ENCODE measurements at regions not wholly inside any gene's neighbourhood (a gene's known extent, or its start where the extent isn't known, plus 50 kb on each side); places are given as distances from the start of the nearest gene placed in this dataset.
A peak's percentile ranks its signal among the peaks of the same experiment; 100 is the strongest.

DNA sequence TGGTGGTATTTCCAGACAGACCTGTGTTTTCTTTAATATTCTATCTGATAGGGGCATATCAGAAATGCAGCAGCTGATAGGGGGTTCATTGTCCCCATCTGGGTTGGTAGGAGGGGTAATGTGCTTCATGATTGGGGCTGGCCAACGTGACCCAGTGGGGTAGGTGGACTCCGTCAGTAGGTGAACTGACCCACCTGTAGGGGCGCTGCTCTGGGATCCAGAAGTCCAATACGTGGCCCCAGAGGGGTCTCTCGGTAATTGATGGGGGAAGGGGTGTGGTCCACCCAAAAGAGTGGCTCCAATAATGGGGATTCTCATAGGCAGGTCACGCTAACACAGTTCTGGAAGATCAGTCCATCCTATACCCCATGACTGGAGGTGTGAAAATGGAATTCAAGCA is 112.0 kb downstream of the PRLHR start:
- Histone ChIP-seq H3K27ac (ENCODE audit: low read depth, low read length) (no peak overlapping the region), H3K4me1 (ENCODE audit: control insufficient read depth, low read length) (no peaks in the 10 kb centered on the region), H3K36me3 (ENCODE audit: control insufficient read depth, low read length) (no peaks in the 10 kb centered on the region), H3K27me3 (ENCODE audit: control insufficient read depth, low read length) (no peaks in the 10 kb centered on the region), H3K79me2 (ENCODE audit: control insufficient read depth, low read length) (no peaks in the 10 kb centered on the region), H3F3A (ENCODE audit: control insufficient read depth, insufficient read depth) (no peaks in the 10 kb centered on the region), H3K9me2 (replicated peaks; ENCODE audit: control insufficient read depth, low read length) (no peaks in the 10 kb centered on the region), H3K4me2 (ENCODE audit: low read length) (no peak overlapping the region), H4K20me1 (ENCODE audit: control insufficient read depth, insufficient read depth, low read depth, low read length) (no peaks in the 10 kb centered on the region), H3K4me3 (ENCODE audit: low read length) (no peak overlapping the region), H3K9me3 (ENCODE audit: control insufficient read depth, insufficient read depth, low read length) (no peaks in the 10 kb centered on the region)
- TF ChIP-seq CTCF (IDR thresholded peaks at IDR 0.05; ENCODE audit: low read depth, low read length, poor library complexity, severe bottlenecking), result peak; percentile 10
- no peak for TF ChIP-seq EZH2phosphoT487 (IDR thresholded peaks at IDR 0.05; ENCODE audit: borderline replicate concordance, low read length)

DNA sequence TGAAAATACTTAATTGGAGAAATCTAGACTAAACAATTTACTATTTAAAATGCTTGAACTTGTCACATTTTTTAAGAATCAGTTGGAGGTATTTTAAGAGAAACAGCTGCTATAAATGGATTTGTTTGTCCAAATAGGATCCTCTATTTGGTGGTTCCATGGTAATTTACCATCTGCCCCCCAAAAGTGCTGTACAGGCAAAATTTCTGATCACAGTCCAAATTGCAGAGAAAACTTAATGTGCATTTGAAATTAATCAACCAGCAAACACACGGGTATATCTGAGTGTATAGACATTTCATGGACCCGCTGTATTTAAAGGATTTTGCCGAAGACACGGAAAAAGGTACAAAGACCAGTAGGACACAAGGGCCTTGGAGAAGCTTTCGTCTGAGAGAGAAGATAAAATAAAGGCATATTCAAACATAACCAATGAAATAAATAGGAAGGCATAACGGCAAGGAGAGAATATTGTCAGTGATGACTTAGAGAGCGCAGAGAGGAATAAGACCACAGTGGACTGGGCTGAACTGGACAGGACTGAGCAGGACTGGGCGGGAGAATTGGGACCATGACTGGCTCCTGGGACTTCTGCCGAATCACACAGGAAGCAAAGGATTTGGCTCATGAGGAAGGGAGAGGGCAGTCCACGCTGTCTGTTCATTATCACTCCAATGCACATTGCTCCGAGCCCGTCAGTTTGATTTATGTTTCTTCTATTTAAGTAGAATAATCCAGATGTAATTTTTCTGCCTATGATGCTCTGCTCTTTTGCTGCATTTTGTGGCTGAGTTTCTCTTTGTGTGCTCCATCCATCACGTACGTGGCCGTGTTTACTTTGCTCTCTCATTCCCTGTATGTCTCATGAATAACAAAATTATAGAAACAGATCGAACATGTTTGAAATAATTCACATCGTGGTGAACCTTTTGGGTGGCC is 112.8 kb downstream of the PRLHR start:
- Histone ChIP-seq H3K36me3 (ENCODE audit: control insufficient read depth, low read length) (no peaks in the 10 kb centered on the region), H3K4me3 (ENCODE audit: low read length) (no peak overlapping the region), H3K4me1 (ENCODE audit: control insufficient read depth, low read length) (no peaks in the 10 kb centered on the region), H3K27me3 (ENCODE audit: control insufficient read depth, low read length) (no peaks in the 10 kb centered on the region), H3K9me3 (ENCODE audit: control insufficient read depth, insufficient read depth, low read length) (no peaks in the 10 kb centered on the region), H4K20me1 (ENCODE audit: control insufficient read depth, insufficient read depth, low read depth, low read length) (no peaks in the 10 kb centered on the region), H3K9me2 (replicated peaks; ENCODE audit: control insufficient read depth, low read length) (no peaks in the 10 kb centered on the region), H3K27ac (ENCODE audit: low read depth, low read length) (no peak overlapping the region), H3K79me2 (ENCODE audit: control insufficient read depth, low read length) (no peaks in the 10 kb centered on the region), H3F3A (ENCODE audit: control insufficient read depth, insufficient read depth) (no peaks in the 10 kb centered on the region), H3K4me2 (ENCODE audit: low read length) (no peak overlapping the region)
- TF ChIP-seq EZH2phosphoT487 (IDR thresholded peaks at IDR 0.05; ENCODE audit: borderline replicate concordance, low read length) (no peak), CTCF (IDR thresholded peaks at IDR 0.05; ENCODE audit: low read depth, low read length, poor library complexity, severe bottlenecking) (no peak)

- no peaks in the 10 kb centered on the region for H3K79me2 ChIP-seq (ENCODE audit: control insufficient read depth, low read length)
- H3K9me2 ChIP-seq (replicated peaks; ENCODE audit: control insufficient read depth, low read length), result no peaks in the 10 kb centered on the region
- H3K27ac ChIP-seq (ENCODE audit: low read depth, low read length), result no peak overlapping the region
- no peak overlapping the region for H3K4me2 ChIP-seq (ENCODE audit: low read length)
- TF ChIP-seq EZH2phosphoT487 (IDR thresholded peaks at IDR 0.05; ENCODE audit: borderline replicate concordance, low read length) (no peak), CTCF (IDR thresholded peaks at IDR 0.05; ENCODE audit: low read depth, low read length, poor library complexity, severe bottlenecking) (no peak)
- no peaks in the 10 kb centered on the region for H4K20me1 ChIP-seq (ENCODE audit: control insufficient read depth, insufficient read depth, low read depth, low read length)
- H3K4me3 ChIP-seq (ENCODE audit: low read length), result no peak overlapping the region
- no peaks in the 10 kb centered on the region for H3K4me1 ChIP-seq (ENCODE audit: control insufficient read depth, low read length)
- H3K27me3 ChIP-seq (ENCODE audit: control insufficient read depth, low read length), result no peaks in the 10 kb centered on the region
- no peaks in the 10 kb centered on the region for H3K36me3 ChIP-seq (ENCODE audit: control insufficient read depth, low read length)
- no peaks in the 10 kb centered on the region for H3F3A ChIP-seq (ENCODE audit: control insufficient read depth, insufficient read depth)
- H3K9me3 ChIP-seq (ENCODE audit: control insufficient read depth, insufficient read depth, low read length), result no peaks in the 10 kb centered on the region
Measured at GRCh38 chr10:118481871-118482270, 113.6 kb downstream of the PRLHR start.
